Bronchial epithelial cell (primary cell): ENCODE measurements at regions not wholly inside any gene's neighbourhood (a gene's known extent, or its start where the extent isn't known, plus 50 kb on each side); places are given as distances from the start of the nearest gene placed in this dataset.
"Not testable (repeated sequence)": the region's sequence is repeated elsewhere in the genome, so short reads cannot be mapped to it uniquely, and the experiment has no call there.

Experiments
- DNase-seq: peaks from one replicate; pipeline ENCODE4 v3.0.0-alpha.2; 2010; ENCODE audit warnings: low read depth
- FAIRE-seq: peaks from 2 replicates; lab custom pipeline; 2011; peaks lifted over from hg19 to GRCh38; lab: Jason Lieb, UNC
- H3K27me3 ChIP-seq: 2 replicates; pipeline ENCODE4 v1.5.1; 2011; ENCODE audit warnings: low read length; ENCODE audit not compliant: control insufficient read depth, insufficient read depth
- H3K36me3 ChIP-seq: 2 replicates; pipeline ENCODE4 v1.5.1; 2011; ENCODE audit warnings: low read length; ENCODE audit not compliant: control insufficient read depth, insufficient read depth
- H3K4me3 ChIP-seq: 2 replicates; pipeline ENCODE4 v1.5.1; 2011; ENCODE audit warnings: mild to moderate bottlenecking, low read depth, low read length, control low read depth
- TF ChIP-seq, protein P1 (sequence below): IDR thresholded peaks from 2 replicates; pipeline ENCODE4 v1.5.1; 2011; ENCODE audit warnings: mild to moderate bottlenecking, moderate library complexity, low read length, control low read depth, inconsistent platforms; ENCODE audit not compliant: insufficient read depth, severe bottlenecking

DNA sequence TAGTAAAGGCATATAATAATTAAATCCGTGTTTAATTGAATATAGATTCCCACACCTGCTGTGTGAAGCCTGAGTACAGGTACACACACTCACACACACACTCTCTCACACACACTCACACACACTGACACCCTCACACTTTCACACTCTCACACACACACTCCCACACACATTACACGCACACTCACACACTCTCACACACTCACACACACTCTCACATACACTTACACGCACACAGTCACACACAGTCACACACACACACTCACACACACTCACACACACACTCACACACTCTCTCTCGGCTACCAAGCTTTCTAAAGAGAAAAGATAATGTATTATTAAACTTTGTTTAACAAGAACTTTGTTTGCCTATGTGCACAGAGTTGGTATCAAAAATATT is 195.1 kb upstream of the CTNND2 start:
- peak; percentile 55 for FAIRE-seq
- TF ChIP-seq, protein P1, sequence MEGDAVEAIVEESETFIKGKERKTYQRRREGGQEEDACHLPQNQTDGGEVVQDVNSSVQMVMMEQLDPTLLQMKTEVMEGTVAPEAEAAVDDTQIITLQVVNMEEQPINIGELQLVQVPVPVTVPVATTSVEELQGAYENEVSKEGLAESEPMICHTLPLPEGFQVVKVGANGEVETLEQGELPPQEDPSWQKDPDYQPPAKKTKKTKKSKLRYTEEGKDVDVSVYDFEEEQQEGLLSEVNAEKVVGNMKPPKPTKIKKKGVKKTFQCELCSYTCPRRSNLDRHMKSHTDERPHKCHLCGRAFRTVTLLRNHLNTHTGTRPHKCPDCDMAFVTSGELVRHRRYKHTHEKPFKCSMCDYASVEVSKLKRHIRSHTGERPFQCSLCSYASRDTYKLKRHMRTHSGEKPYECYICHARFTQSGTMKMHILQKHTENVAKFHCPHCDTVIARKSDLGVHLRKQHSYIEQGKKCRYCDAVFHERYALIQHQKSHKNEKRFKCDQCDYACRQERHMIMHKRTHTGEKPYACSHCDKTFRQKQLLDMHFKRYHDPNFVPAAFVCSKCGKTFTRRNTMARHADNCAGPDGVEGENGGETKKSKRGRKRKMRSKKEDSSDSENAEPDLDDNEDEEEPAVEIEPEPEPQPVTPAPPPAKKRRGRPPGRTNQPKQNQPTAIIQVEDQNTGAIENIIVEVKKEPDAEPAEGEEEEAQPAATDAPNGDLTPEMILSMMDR, result no peak

DNA sequence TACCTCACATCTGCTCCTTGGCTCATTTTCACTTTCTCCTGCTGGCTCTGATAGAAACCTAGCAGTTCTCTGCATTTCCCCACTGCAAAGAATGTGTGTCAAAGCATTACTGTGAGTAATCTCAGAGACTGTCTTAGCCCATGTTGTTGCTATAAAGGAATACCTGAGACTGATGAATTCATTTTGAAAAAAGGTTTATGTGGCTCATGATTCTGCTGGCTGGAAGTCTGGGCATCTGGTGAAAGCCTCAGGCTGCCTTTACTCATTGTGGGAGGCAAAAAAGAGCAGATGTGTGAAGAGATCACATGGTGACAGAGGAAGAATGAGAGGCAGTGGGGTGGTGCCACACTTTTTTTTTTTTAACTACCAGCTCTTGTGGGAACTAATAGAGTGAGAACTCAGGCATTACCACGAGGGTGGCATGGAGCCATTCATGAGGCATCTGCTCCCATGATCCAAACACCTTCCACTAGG is 191.6 kb upstream of the CTNND2 start:
- no peaks in the 10 kb centered on the region for H3K27me3 ChIP-seq
- no peak overlapping the region for H3K4me3 ChIP-seq
- FAIRE-seq (no peak), DNase-seq (peak; percentile 1)
- TF ChIP-seq, protein P1, result no peak
- H3K36me3 ChIP-seq, result no peaks in the 10 kb centered on the region

More for the DNA sequence above, 195.1 kb upstream of the CTNND2 start:
- no peak overlapping the region for H3K4me3 ChIP-seq
- H3K36me3 ChIP-seq, result no peaks in the 10 kb centered on the region
- H3K27me3 ChIP-seq, result no peaks in the 10 kb centered on the region
- no peak for DNase-seq

DNA sequence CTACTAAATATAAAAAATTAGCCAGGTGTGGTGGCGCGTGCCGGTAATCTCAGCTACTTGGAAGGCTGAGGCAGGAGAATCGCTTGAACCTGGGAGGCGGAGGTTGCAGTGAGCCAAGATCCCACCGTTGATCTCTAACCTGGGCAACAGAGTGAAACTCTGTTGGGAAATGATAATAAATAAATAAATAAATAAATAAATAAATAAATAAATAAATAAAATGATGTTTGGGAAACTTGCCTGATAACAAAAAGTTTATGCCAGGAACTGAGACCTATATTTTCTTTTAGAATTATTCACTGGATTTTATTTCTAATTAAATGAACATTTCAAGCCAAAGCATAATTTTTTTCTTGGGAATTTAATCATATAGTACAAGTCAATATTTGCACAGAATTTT is 189.3 kb upstream of the CTNND2 start:
- no peak for FAIRE-seq

DNA sequence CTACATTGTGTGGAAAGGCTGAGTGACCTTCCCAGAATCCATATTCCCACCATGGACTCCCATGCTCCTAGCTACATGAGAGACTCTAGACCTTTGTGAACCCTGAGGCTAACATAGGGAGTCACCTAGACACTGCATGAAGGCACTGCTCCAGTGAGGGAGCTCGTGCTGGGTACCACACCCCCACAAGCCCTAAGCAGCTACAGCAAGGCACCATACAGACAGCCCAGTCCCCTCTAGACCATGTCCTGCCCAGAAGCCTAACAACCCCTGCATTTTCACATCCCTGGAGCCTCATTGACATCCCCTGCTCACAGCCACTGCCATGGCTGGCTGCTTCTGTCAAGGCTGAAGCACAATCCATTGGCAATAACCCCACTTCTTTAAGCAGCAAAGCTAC is 176.5 kb upstream of the CTNND2 start:
- FAIRE-seq (peak; percentile 50), DNase-seq (no peak)
- TF ChIP-seq, protein P1, result no peak
- no peaks in the 10 kb centered on the region for H3K36me3 ChIP-seq
- no peaks in the 10 kb centered on the region for H3K27me3 ChIP-seq
- H3K4me3 ChIP-seq, result no peak overlapping the region

More for the DNA sequence above, 189.3 kb upstream of the CTNND2 start:
- Histone ChIP-seq H3K27me3 (no peaks in the 10 kb centered on the region), H3K36me3 (no peaks in the 10 kb centered on the region), H3K4me3 (no peak overlapping the region)
- TF ChIP-seq, protein P1, result no peak
- no peak for DNase-seq

DNA sequence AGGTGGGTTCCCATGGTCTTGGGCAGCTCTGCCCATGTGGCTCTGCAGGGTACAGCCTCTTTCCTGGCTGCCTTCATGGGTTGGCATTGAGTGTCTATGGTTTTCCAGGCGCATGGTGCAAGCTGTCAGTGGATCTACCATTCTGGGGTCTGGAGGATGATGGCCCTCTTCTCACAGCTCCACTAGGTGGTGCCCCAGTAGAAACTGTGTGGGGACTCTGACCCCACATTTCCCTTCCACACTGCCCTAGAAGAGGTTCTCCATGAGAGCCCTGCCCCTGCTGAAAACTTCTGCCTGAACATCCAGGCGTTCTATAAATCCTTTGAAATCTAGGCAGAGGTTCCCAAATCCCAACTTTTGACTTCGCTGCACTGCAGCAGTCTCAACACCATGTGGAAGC is 174.0 kb upstream of the CTNND2 start:
- FAIRE-seq, DNase-seq, H3K27me3 ChIP-seq, H3K36me3 ChIP-seq, H3K4me3 ChIP-seq: not testable (repeated sequence)

DNA sequence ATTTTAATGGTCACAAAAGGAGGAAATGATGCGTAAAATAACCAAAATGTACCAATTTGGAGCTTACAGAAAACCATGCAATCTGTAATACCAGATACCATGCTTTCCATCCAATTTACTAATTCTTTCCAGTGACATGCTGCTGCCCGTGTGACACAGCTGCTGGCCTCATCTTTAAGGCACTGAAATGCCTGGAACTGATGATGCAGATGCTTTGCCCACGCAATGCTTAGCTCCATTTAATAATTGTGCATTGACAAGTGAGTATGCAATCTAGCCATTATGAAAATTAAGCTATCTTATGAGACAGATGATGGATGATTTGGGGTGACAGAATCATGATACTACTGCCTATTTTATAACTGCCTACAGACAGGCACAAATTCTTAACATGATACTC is 169.2 kb upstream of the CTNND2 start:
- H3K27me3 ChIP-seq, result no peaks in the 10 kb centered on the region
- H3K4me3 ChIP-seq, result no peak overlapping the region
- TF ChIP-seq, protein P1, result no peak
- no peak for FAIRE-seq
- DNase-seq, result no peak
- H3K36me3 ChIP-seq, result no peaks in the 10 kb centered on the region
